Myocyte (in vitro differentiated cells): ENCODE measurements at regions not wholly inside any gene's neighbourhood (a gene's known extent, or its start where the extent isn't known, plus 50 kb on each side); places are given as distances from the start of the nearest gene placed in this dataset.
A peak's percentile ranks its signal among the peaks of the same experiment; 100 is the strongest.

Source experiments
- DNase-seq: peaks from one replicate; pipeline ENCODE4 v3.0.0-alpha.2; 2012; ENCODE audit warnings: low read depth

- DNase-seq = no peak
Observed at GRCh38 chr14:94682736-94683135, 70.5 kb downstream of the SERPINA3 start.

- no peak for DNase-seq
Observed at GRCh38 chr14:94682061-94682516, 69.9 kb downstream of the SERPINA3 start.

GRCh38 chr14:94681300-94682060, 69.3 kb downstream of the SERPINA3 start:
- DNase-seq = peak; percentile 15

- no peak for DNase-seq
Observed at GRCh38 chr14:94680862-94681288, 68.7 kb downstream of the SERPINA3 start.

DNA sequence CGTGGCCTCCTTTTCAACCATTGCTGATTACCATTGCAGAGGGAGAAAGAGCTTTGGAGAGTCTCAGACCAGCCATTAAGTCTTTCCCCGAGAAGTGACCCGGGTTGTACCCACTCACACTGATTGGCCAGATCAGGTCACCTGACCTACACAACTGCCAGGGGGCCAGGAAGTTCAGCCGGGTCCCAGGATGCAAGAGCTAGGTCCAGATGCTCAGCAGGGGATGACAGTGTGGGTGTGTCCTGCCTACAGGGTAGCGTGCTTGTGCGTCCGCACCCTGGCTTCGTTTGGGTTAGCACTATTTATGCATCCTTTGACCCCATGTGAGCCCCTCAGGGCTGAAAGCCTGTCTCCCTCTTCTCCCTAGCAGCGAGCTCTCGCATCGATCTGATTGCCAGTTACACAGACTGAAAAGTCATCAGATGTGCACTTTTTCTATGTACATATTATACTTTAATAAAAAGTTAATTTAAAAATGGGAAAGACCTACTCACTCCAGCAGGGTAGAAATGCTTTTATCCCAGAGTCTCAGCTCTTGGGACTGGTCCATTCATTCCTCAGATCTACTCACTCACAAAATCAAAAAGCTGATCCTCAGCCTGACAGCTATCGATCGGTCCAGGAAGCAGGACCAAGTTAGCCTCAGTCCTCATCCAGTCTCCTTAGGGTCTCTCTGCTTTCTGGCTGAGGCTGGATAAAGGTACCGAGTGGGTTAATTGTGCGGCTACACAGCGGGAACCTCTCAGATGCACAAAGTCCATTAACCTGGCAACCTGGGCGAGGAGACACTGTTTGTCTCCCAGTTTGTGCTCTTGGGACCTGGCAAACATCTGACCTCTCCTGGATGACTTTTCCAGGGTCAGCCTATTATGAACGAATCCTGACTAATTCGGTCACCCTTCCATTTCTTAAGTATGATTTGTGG, 68.0 kb downstream of the SERPINA3 start:
- no peak for DNase-seq

DNA sequence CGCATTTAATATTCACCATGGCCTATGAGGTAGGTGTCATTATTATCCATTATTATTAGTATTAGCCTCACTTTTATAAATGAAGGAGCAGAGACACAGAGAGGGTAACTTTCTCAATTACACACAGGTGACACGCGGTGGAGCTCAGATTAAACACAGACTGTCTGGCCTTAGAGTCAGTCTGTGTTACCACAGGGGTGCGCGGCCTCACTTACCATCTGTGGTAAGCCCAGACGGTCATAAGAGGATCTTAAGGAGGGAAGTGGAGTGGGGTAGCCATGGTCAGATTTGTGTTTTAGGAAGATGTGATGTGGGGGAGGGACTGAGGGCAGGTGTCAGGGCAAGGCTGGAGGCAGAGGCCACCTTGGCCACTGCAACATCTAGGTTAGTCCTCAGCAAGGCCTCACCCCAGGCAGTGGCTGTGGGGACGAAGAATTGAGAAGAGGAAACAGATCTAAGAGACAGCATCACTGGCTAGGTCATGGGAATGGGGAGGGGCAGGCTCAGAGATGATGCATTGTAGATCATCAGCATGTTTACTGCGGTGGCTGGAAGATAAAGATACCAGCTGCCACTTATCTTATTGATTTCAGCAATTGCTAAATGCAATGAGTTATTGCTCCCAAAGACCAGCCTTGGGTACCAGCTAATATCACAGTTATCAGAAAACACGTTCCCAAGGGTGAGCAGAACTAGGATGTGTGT, 67.1 kb downstream of the SERPINA3 start:
- DNase-seq = no peak

DNA sequence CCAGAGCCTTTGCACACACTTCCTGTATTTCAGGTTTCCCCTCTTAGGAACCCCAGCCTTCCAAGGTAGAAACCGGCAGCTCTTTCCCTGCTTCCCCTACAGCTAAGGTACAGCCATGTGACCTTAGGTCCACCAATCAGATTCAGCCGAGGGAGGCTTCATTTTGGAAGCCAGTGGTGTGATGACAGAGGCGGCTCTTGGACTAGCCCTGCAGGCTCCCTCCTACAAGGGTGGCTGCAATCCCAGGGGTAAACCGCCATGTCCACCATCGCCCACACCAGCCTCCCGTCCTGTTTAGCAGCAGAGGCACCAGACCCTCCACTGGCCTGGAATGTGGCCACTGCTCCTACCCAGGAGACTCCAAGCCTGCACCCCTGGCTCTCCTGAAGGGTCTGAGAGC, 65.6 kb downstream of the SERPINA3 start:
- no peak for DNase-seq

- no peak for DNase-seq
Observed at GRCh38 chr14:94677213-94677612, 65.0 kb downstream of the SERPINA3 start.

- DNase-seq = no peak
Observed at GRCh38 chr14:94676495-94677185, 64.4 kb downstream of the SERPINA3 start.

- no peak for DNase-seq
Observed at GRCh38 chr14:94675036-94675435, 62.8 kb downstream of the SERPINA3 start.

DNA sequence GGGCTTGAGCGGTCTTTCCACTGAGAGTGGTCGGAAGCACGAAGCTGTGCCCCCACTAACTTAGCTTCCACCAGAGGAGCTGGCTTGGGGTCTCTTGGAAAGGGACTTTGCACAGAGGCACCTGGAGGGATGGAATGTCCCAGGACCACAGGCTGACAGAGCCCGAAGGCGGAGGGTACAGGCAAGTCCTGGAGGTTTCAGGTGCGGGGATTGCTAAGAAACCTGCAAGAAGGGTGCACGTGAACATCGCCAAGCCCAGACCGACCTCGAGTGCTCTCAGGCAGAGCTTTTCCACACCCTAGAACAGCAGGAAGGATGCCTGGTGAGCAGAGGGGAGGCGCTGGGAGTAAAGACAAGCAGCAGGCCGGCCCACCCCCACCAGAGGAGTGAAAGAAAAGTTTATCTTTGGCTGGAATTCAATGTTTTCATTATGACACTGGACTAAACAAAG, 61.6 kb downstream of the SERPINA3 start:
- no peak for DNase-seq
